ENCODE measurements at regions not wholly inside any gene's neighbourhood (a gene's known extent, or its start where the extent isn't known, plus 50 kb on each side); places are given as distances from the start of the nearest gene placed in this dataset.

DNA sequence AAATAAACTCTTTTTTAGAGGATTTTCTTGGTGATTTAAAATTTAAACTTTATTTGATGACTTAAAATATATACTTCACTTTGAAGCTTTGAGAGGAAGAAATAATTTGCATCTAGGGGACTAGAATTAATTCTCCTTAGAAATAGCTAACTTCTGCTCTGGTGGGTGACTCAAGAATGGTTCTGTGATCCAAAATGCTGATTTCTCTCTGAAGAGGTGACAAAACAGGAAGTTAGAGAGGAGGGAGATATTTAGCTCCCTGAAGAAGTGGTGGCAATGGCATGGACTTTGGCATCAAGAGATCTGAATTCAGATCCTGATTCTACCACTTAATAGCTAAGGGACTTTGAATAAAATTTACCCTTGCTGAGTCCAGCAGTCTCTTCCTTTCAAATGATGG lies 125.8 kb upstream of the ATP1B1 start:
- TF ChIP-seq TAF1 (CRISPR knock-in tag; IDR thresholded peaks at IDR 0.05) (no peak), ZKSCAN1 (IDR thresholded peaks at IDR 0.05; ENCODE audit: low read length) (no peak), GLI4 (CRISPR knock-in tag; IDR thresholded peaks at IDR 0.05; ENCODE audit: borderline replicate concordance) (no peak), SAP130 (CRISPR knock-in tag; IDR thresholded peaks at IDR 0.05; ENCODE audit: low read depth) (no peak), ZNF205 (CRISPR knock-in tag; IDR thresholded peaks at IDR 0.05) (no peak)
- TF ChIP-seq, protein P1, sequence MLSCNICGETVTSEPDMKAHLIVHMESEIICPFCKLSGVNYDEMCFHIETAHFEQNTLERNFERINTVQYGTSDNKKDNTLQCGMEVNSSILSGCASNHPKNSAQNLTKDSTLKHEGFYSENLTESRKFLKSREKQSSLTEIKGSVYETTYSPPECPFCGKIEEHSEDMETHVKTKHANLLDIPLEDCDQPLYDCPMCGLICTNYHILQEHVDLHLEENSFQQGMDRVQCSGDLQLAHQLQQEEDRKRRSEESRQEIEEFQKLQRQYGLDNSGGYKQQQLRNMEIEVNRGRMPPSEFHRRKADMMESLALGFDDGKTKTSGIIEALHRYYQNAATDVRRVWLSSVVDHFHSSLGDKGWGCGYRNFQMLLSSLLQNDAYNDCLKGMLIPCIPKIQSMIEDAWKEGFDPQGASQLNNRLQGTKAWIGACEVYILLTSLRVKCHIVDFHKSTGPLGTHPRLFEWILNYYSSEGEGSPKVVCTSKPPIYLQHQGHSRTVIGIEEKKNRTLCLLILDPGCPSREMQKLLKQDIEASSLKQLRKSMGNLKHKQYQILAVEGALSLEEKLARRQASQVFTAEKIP (CRISPR knock-in tag; IDR thresholded peaks at IDR 0.05; ENCODE audit: borderline replicate concordance), result no peak
- no peak for DNase-seq (ENCODE audit: low spot score)
- in situ Hi-C loops (cut with HindIII; ENCODE audit: extremely low pct_ligation_motif_present, low pct_unique_long_range_greater_than_20kb) (no loop called here), intact Hi-C loops (cut with micrococcal nuclease; ENCODE audit: unreplicated experiment) (loop anchor here (10.0 kb wide), 1 partner anchor 346 kb away; no protein-coding TSS in a partner anchor)
- no peak overlapping the region for H3K27ac ChIP-seq (ENCODE audit: extremely low read length, insufficient read depth, low read length)
- no peak overlapping the region for H3K9ac ChIP-seq (ENCODE audit: insufficient read depth, low read depth, low read length)
- ChIA-PET POLR2A (no interaction called here), CTCF (ENCODE audit: low intra/inter-chr PET ratio, low total read pairs) (no interaction called here)
- no peaks in the 10 kb centered on the region for H3K27me3 ChIP-seq (ENCODE audit: control insufficient read depth in 1 of 2, insufficient read depth in 2 of 2, low read length in 2 of 2)
- ATAC-seq, result no peak
- no peak overlapping the region for H3K4me3 ChIP-seq (replicated peaks in 1 of 3; ENCODE audit: insufficient read depth in 1 of 3, low read depth in 2 of 3, low read length in 3 of 3)
- no peak for FAIRE-seq
- no peaks in the 10 kb centered on the region for H3K79me2 ChIP-seq (ENCODE audit: insufficient read depth, low read length)
- BruUV-seq (replicated peaks), result no TSS peak
- H3K4me1 ChIP-seq (ENCODE audit: insufficient read depth, low read length), result no peaks in the 10 kb centered on the region
- no peak overlapping the region for H3K4me2 ChIP-seq (ENCODE audit: low read depth, low read length)
- H3K9me3 ChIP-seq (ENCODE audit: low read length), result no peaks in the 10 kb centered on the region
- H4K20me1 ChIP-seq (ENCODE audit: insufficient read depth, low read length), result no peaks in the 10 kb centered on the region
- no peaks in the 10 kb centered on the region for H3K36me3 ChIP-seq (replicated peaks in 1 of 2; ENCODE audit: control insufficient read depth in 1 of 2, insufficient read depth in 2 of 2, low read length in 2 of 2)
- H2AFZ ChIP-seq (ENCODE audit: low read length), result no peak overlapping the region

DNA sequence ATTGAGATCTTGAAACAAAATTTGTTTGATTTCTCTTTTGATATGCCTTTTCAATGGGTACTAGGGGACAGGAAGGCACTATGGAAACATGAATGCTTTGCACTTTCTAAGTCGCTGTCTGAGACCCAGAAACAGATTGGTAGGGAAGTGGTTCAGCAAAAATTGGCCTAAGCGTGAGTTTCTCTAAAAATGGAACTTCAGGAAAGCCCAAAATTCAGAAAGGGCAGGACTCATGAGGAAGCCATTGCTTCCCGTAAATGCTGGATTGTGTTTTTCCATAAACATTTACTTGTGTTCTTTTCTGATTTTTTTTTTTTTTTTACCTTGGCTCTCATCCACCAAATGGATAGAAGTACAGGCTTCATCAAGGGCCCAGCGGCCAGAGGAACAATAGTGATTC lies 123.7 kb upstream of the ATP1B1 start:
- BruUV-seq (replicated peaks), result no TSS peak

More for the DNA sequence above, 123.7 kb upstream of the ATP1B1 start:
- Histone ChIP-seq H4K20me1 (ENCODE audit: insufficient read depth, low read length) (no peaks in the 10 kb centered on the region), H3K9me3 (ENCODE audit: low read length) (no peaks in the 10 kb centered on the region), H3K79me2 (ENCODE audit: insufficient read depth, low read length) (no peaks in the 10 kb centered on the region), H3K27ac (ENCODE audit: extremely low read length, insufficient read depth, low read length) (no peak overlapping the region), H3K27me3 (ENCODE audit: control insufficient read depth in 1 of 2, insufficient read depth in 2 of 2, low read length in 2 of 2) (no peaks in the 10 kb centered on the region), H3K4me1 (ENCODE audit: insufficient read depth, low read length) (no peaks in the 10 kb centered on the region), H3K4me2 (ENCODE audit: low read depth, low read length) (no peak overlapping the region), H3K4me3 (replicated peaks in 1 of 3; ENCODE audit: insufficient read depth in 1 of 3, low read depth in 2 of 3, low read length in 3 of 3) (no peak overlapping the region), H2AFZ (ENCODE audit: low read length) (no peak overlapping the region), H3K9ac (ENCODE audit: insufficient read depth, low read depth, low read length) (no peak overlapping the region), H3K36me3 (replicated peaks in 1 of 2; ENCODE audit: control insufficient read depth in 1 of 2, insufficient read depth in 2 of 2, low read length in 2 of 2) (no peaks in the 10 kb centered on the region)
- ChIA-PET POLR2A (no interaction called here), CTCF (ENCODE audit: low intra/inter-chr PET ratio, low total read pairs) (no interaction called here)
- TF ChIP-seq, protein P2, sequence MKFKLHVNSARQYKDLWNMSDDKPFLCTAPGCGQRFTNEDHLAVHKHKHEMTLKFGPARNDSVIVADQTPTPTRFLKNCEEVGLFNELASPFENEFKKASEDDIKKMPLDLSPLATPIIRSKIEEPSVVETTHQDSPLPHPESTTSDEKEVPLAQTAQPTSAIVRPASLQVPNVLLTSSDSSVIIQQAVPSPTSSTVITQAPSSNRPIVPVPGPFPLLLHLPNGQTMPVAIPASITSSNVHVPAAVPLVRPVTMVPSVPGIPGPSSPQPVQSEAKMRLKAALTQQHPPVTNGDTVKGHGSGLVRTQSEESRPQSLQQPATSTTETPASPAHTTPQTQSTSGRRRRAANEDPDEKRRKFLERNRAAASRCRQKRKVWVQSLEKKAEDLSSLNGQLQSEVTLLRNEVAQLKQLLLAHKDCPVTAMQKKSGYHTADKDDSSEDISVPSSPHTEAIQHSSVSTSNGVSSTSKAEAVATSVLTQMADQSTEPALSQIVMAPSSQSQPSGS (CRISPR knock-in tag; IDR thresholded peaks at IDR 0.05), result no peak
- TF ChIP-seq GFI1 (CRISPR knock-in tag; IDR thresholded peaks at IDR 0.05; ENCODE audit: borderline replicate concordance), result no peak
- no peak for TF ChIP-seq HNRNPLL (IDR thresholded peaks at IDR 0.05; ENCODE audit: low read depth, low read length, poor library complexity, severe bottlenecking)
- TF ChIP-seq, protein P3, sequence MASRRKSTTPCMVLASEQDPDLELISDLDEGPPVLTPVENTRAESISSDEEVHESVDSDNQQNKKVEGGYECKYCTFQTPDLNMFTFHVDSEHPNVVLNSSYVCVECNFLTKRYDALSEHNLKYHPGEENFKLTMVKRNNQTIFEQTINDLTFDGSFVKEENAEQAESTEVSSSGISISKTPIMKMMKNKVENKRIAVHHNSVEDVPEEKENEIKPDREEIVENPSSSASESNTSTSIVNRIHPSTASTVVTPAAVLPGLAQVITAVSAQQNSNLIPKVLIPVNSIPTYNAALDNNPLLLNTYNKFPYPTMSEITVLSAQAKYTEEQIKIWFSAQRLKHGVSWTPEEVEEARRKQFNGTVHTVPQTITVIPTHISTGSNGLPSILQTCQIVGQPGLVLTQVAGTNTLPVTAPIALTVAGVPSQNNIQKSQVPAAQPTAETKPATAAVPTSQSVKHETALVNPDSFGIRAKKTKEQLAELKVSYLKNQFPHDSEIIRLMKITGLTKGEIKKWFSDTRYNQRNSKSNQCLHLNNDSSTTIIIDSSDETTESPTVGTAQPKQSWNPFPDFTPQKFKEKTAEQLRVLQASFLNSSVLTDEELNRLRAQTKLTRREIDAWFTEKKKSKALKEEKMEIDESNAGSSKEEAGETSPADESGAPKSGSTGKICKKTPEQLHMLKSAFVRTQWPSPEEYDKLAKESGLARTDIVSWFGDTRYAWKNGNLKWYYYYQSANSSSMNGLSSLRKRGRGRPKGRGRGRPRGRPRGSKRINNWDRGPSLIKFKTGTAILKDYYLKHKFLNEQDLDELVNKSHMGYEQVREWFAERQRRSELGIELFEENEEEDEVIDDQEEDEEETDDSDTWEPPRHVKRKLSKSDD (CRISPR knock-in tag; IDR thresholded peaks at IDR 0.05; ENCODE audit: low read depth), result no peak
- TF ChIP-seq ZNF547 (CRISPR knock-in tag; IDR thresholded peaks at IDR 0.05), result no peak
- TF ChIP-seq ZNF672 (CRISPR knock-in tag; IDR thresholded peaks at IDR 0.05), result no peak
- no peak for TF ChIP-seq ATF7 (IDR thresholded peaks at IDR 0.05)
- no peak for TF ChIP-seq ATF7 (CRISPR knock-in tag; IDR thresholded peaks at IDR 0.05)
- TF ChIP-seq NFKB2 (CRISPR knock-in tag; IDR thresholded peaks at IDR 0.05; ENCODE audit: borderline replicate concordance), result no peak
- TF ChIP-seq U2AF2 (IDR thresholded peaks at IDR 0.05; ENCODE audit: low read depth, low read length), result no peak
- FAIRE-seq, result no peak
- no peak for DNase-seq (ENCODE audit: low spot score)
- 41% methylated on average over 4 of the region's 4 CpGs for WGBS (ENCODE audit: low lambda C conversion rate)
- in situ Hi-C loops (cut with HindIII; ENCODE audit: extremely low pct_ligation_motif_present, low pct_unique_long_range_greater_than_20kb), result no loop called here
- ATAC-seq, result no peak
- intact Hi-C loops (cut with micrococcal nuclease; ENCODE audit: unreplicated experiment), result loop anchor here (10.0 kb wide), 1 partner anchor 348 kb away; no protein-coding TSS in a partner anchor
